B cell (primary cell): ENCODE measurements at regions not wholly inside any gene's neighbourhood (a gene's known extent, or its start where the extent isn't known, plus 50 kb on each side); places are given as distances from the start of the nearest gene placed in this dataset.

Source experiments
- ATAC-seq: fragments of 200-7000 bp; cut with Tn5 transposase; one replicate; pipeline ENCODE4 v1.10.0; 2021; ENCODE audit warnings: low read depth, mild to moderate bottlenecking, moderate number of reproducible peaks, moderate library complexity
- CTCF ChIA-PET: fragments of 350-600 bp; sonication (Branson Sonifier 250); formaldehyde crosslinking; loops from one replicate; lab custom pipeline; 2021; ENCODE audit warnings: antibody characterized with exemption, inconsistent platforms; lab: Charles Lee
- POLR2A ChIA-PET: fragments of 350-600 bp; sonication (Branson Sonifier 250); formaldehyde crosslinking; loops from one replicate; lab custom pipeline; 2021; ENCODE audit warnings: antibody characterized with exemption; lab: Charles Lee
- DNase-seq: peaks from one replicate; pipeline ENCODE4 v3.0.0; 2013
- H2AFZ ChIP-seq: 2 replicates; pipeline ENCODE4 v1.6.1; 2012; ENCODE audit warnings: mild to moderate bottlenecking, low read depth, low read length; ENCODE audit not compliant: insufficient read depth, poor library complexity, severe bottlenecking
- H3K27ac ChIP-seq, 2 donors: 1 replicate in 1 of 2; 2 replicates in 1 of 2; pipeline ENCODE4 v1.5.1; 2012 to 2013; ENCODE audit warnings: low read length in 2 of 2, mild to moderate bottlenecking in 2 of 2, moderate library complexity in 1 of 2
- H3K27me3 ChIP-seq, 4 experiments: fragments of 200-600 bp in 1 of 4; sonication (generic) in 1 of 4; replicated peaks in 1 of 4; 1 replicate in 2 of 4; 2 replicates in 2 of 4; pipeline versions ENCODE4 v1.6.1 to v1.7.0; 2013 to 2016; ENCODE audit warnings: low read length in 3 of 4, mild to moderate bottlenecking in 2 of 4, mixed read lengths in 1 of 4, moderate library complexity in 1 of 4; ENCODE audit not compliant: insufficient read depth in 4 of 4, control insufficient read depth in 3 of 4; ENCODE audit errors: control extremely low read depth in 1 of 4
- H3K36me3 ChIP-seq, 2 experiments: replicated peaks in 1 of 2; 1 replicate in 1 of 2; 2 replicates in 1 of 2; pipeline versions ENCODE4 v1.6.1 to v1.7.1; 2013; ENCODE audit warnings: low read length in 1 of 2; ENCODE audit not compliant: insufficient read depth in 2 of 2, control insufficient read depth in 1 of 2; ENCODE audit errors: control extremely low read depth in 1 of 2, extremely low read depth in 1 of 2
- H3K4me1 ChIP-seq, 2 donors: fragments of 200-600 bp in 1 of 2; sonication (generic) in 1 of 2; 1 replicate in 1 of 2; 2 replicates in 1 of 2; pipeline versions ENCODE4 v1.5.1 to v1.6.1; 2013 to 2017; ENCODE audit warnings: low read length in 2 of 2; ENCODE audit not compliant: control insufficient read depth in 2 of 2, insufficient read depth in 2 of 2
- H3K4me2 ChIP-seq: replicated peaks from 2 replicates; pipeline ENCODE3; 2012; ENCODE audit warnings: mild to moderate bottlenecking, low read depth, low read length; ENCODE audit not compliant: poor library complexity, severe bottlenecking
- H3K4me3 ChIP-seq, 5 experiments: fragments of 200-600 bp in 1 of 5; sonication (generic) in 1 of 5; 1 replicate in 3 of 5; 2 replicates in 2 of 5; pipeline versions ENCODE4 v1.5.1 to v1.7.0; 2011 to 2016; ENCODE audit warnings: low read length in 4 of 5, mild to moderate bottlenecking in 4 of 5, low read depth in 2 of 5, control low read depth in 1 of 5, moderate library complexity in 1 of 5; ENCODE audit not compliant: insufficient read depth in 1 of 5; ENCODE audit errors: control extremely low read depth in 1 of 5, extremely low read depth in 1 of 5
- H3K79me2 ChIP-seq: fragments of 200-600 bp; sonication (generic); one replicate; pipeline ENCODE4 v1.6.0; 2016; ENCODE audit warnings: low read length; ENCODE audit not compliant: control insufficient read depth, insufficient read depth
- H3K9ac ChIP-seq: fragments of 200-600 bp; sonication (generic); 2 replicates; pipeline ENCODE4 v1.6.1; 2017; ENCODE audit warnings: mild to moderate bottlenecking, low read length, moderate library complexity
- H3K9me3 ChIP-seq, 3 donors: one replicate each; pipeline versions ENCODE4 v1.6.1 to v1.7.1; 2013; ENCODE audit warnings: low read length in 2 of 3; ENCODE audit not compliant: control insufficient read depth in 2 of 3, insufficient read depth in 1 of 3; ENCODE audit errors: control extremely low read depth in 1 of 3
- H4K20me1 ChIP-seq: 2 replicates; pipeline ENCODE4 v1.6.0; 2012; ENCODE audit warnings: mild to moderate bottlenecking, low read length; ENCODE audit not compliant: insufficient read depth, control insufficient read depth, poor library complexity, severe bottlenecking
- H3K27ac Mint-ChIP-seq: one replicate; pipeline ENCODE4 v1.8.0; 2021; ENCODE audit warnings: mixed read lengths
- H3K27me3 Mint-ChIP-seq: one replicate; pipeline ENCODE4 v1.8.0; 2021; ENCODE audit warnings: mixed read lengths
- H3K4me1 Mint-ChIP-seq: one replicate; pipeline ENCODE4 v1.8.0; 2021; ENCODE audit warnings: mixed read lengths
- H3K4me3 Mint-ChIP-seq: one replicate; pipeline ENCODE4 v1.8.0; 2021; ENCODE audit warnings: mixed read lengths
- H3K9me3 Mint-ChIP-seq: one replicate; pipeline ENCODE4 v1.8.0; 2022; ENCODE audit warnings: mixed read lengths; ENCODE audit not compliant: insufficient read depth
- CTCF ChIP-seq: fragments of 200-600 bp; IDR thresholded peaks from one replicate; pipeline ENCODE4 v1.8.0; 2022; ENCODE audit warnings: antibody characterized with exemption, mild to moderate bottlenecking
- EZH2 ChIP-seq: IDR thresholded peaks from 2 replicates; pipeline ENCODE4 v1.6.1; 2012; ENCODE audit warnings: borderline replicate concordance, low read depth, mild to moderate bottlenecking, moderate library complexity, low read length; ENCODE audit not compliant: insufficient read depth, poor library complexity, severe bottlenecking
- WGBS: methylation state at CpG from one replicate; pipeline ENCODE4 v1.1.5; 2013; ENCODE audit warnings: missing lambda C conversion rate; ENCODE audit not compliant: insufficient coverage; 5-methylcytosine and 5-hydroxymethylcytosine counted together
- intact Hi-C: fragments of 100-400 bp; cut with micrococcal nuclease; formaldehyde crosslinking; loops from one replicate; pipeline ENCODE4 v1.10.0; 2022

DNA sequence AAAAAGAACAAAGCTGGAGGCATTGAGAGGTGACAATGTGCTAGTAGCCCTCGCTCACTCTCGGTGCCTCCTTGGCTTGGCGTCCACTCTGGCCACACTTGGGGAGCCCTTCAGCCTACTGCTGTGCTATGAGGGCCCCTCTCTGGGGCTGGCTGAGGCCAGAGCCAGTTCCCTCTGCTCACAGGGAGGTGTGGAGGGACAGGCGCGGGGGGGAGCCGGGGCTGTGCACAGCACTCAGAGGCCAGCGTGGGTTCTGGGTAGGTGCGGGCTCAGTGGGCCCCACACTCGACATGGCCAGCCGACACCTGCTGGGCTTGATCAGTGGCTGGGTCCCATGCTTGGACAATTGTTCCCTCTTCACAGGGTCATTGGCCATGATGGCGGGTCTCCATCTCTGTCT, 202.5 kb upstream of the GRAMD2B start:
- Histone ChIP-seq H3K9ac (no peak overlapping the region), H3K4me2 (no peak overlapping the region), H4K20me1 (no peaks in the 10 kb centered on the region), H3K4me1 (no peaks in the 10 kb centered on the region), H3K79me2 (no peaks in the 10 kb centered on the region), H2AFZ (no peak overlapping the region), H3K4me3 (no peak overlapping the region), H3K27ac (no peak overlapping the region), H3K9me3 (peaks cover 0 to 11% (median 0%) of the 10 kb centered on the region in 3 donors), H3K36me3 (no peaks in the 10 kb centered on the region), H3K27me3 (no peaks in the 10 kb centered on the region)
- Mint-ChIP-seq H3K4me3 (no peak overlapping the region), H3K27me3 (no peaks in the 10 kb centered on the region), H3K9me3 (no peaks in the 10 kb centered on the region), H3K4me1 (no peaks in the 10 kb centered on the region), H3K27ac (no peak overlapping the region)
- ChIA-PET POLR2A (no interaction called here), CTCF (no interaction called here)
- TF ChIP-seq EZH2 (no peak), CTCF (no peak)
- 97% methylated on average over 10 of the region's 11 CpGs for WGBS
- intact Hi-C loops, result no loop called here
- DNase-seq (no peak), ATAC-seq (no peak)

DNA sequence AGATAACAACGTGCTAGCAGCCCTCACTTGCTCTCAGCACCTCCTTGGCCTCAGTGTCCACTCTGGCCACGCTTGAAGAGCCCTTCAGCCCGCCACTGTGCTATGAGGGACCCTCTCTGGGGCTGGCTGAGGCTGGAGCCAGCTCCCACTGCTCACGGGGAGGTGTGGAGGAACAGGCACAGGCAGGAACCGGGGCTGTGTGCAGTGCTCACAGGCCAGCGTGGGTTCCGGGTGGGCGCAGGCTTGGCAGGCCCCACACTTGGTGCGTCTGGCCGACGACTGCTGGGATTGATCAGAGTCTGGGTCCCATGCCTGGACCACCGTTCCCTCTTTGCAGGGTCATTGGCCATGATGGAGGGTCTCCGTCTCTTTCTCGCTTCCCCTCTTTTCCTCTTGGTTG, 194.3 kb upstream of the GRAMD2B start:
- Mint-ChIP-seq H3K27ac (no peak overlapping the region), H3K4me3 (no peak overlapping the region), H3K4me1 (no peaks in the 10 kb centered on the region), H3K27me3 (peaks cover 4% of the 10 kb centered on the region), H3K9me3 (no peaks in the 10 kb centered on the region)
- Histone ChIP-seq H3K79me2 (no peaks in the 10 kb centered on the region), H3K36me3 (no peaks in the 10 kb centered on the region), H3K4me1 (no peaks in the 10 kb centered on the region), H3K27ac (no peak overlapping the region), H3K9ac (no peak overlapping the region), H4K20me1 (no peaks in the 10 kb centered on the region), H3K9me3 (peaks cover 0 to 15% (median 0%) of the 10 kb centered on the region in 3 donors), H3K4me2 (no peak overlapping the region), H2AFZ (no peak overlapping the region), H3K27me3 (no peaks in the 10 kb centered on the region), H3K4me3 (no peak overlapping the region)
- ChIA-PET CTCF (no interaction called here), POLR2A (no interaction called here)
- DNase-seq (no peak), ATAC-seq (no peak)
- intact Hi-C loops, result no loop called here
- TF ChIP-seq CTCF, result no peak
- TF ChIP-seq EZH2, result no peak
- WGBS, result 86% methylated on average over 13 of the region's 14 CpGs
